ENCODE measurements at regions not wholly inside any gene's neighbourhood (a gene's known extent, or its start where the extent isn't known, plus 50 kb on each side); places are given as distances from the start of the nearest gene placed in this dataset.
"Not testable (repeated sequence)": the region's sequence is repeated elsewhere in the genome, so short reads cannot be mapped to it uniquely, and the experiment has no call there.

DNA sequence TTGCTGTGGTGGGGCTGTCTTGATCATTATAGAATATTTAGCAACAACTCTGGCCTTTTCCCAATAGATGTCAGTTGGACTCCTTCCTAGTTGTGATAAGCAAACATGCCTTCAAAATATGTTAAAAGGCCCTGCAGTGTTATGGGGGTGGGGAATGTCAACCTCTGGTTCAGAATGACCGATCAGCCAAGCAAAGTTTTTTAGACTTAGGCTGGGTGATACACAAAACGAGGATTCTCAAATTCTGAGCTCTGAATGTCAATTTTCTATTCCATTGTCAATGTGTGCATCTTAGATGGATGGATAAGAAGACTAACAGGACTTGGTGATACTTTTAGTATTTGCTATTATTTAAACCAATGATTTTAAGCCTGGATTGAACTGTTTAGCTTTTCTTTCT is 940.0 kb upstream of the GRIA3 start:
- DNase-seq (no peak), ATAC-seq (no peak)
- no peak overlapping the region for H3K27ac Mint-ChIP-seq
- H3K9me3 Mint-ChIP-seq: no peaks in the 10 kb centered on the region
- H3K4me3 Mint-ChIP-seq: no peak overlapping the region
- H3K27me3 Mint-ChIP-seq: no peaks in the 10 kb centered on the region
- H3K4me1 Mint-ChIP-seq: no peaks in the 10 kb centered on the region
- H3K36me3 Mint-ChIP-seq (ENCODE audit: low read depth): no peaks in the 10 kb centered on the region

DNA sequence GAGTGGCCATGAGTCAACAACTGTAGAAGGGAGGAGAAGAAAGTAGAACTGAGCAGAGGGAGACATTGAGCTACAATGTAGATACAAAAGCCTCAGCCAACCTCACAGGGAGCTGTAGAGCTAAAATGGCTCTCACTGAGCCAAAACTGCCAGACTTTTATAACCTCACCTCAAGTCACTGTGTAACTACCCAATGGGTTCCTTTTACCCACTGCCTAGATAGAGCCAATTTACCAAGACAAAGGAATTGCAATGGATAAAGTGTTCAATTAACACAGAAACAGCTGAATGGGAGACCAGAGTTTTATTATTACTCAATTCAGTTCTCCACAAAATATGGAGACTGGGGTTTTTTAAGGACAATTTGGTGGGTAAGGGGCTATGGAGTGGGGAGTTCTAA is 938.9 kb upstream of the GRIA3 start:
- Mint-ChIP-seq H3K27ac (no peak overlapping the region), H3K4me3 (no peak overlapping the region), H3K27me3 (no peaks in the 10 kb centered on the region), H3K4me1 (no peaks in the 10 kb centered on the region), H3K36me3 (ENCODE audit: low read depth) (no peaks in the 10 kb centered on the region), H3K9me3 (no peaks in the 10 kb centered on the region)
- no peak for ATAC-seq
- no peak for DNase-seq

- Mint-ChIP-seq H3K27ac (no peak overlapping the region), H3K9me3 (no peaks in the 10 kb centered on the region)
Observed at GRCh38 chrX:122245943-122246342, 938.1 kb upstream of the GRIA3 start.

GRCh38 chrX:122246937-122247336 is 937.1 kb upstream of the GRIA3 start:
- no peak for ATAC-seq
- Mint-ChIP-seq H3K4me3 (no peak overlapping the region), H3K27ac (no peak overlapping the region), H3K36me3 (ENCODE audit: low read depth) (no peaks in the 10 kb centered on the region), H3K4me1 (no peaks in the 10 kb centered on the region), H3K9me3 (no peaks in the 10 kb centered on the region), H3K27me3 (no peaks in the 10 kb centered on the region)
- no peak for DNase-seq

More at GRCh38 chrX:122245943-122246342, 938.1 kb upstream of the GRIA3 start:
- Mint-ChIP-seq H3K4me1 (no peaks in the 10 kb centered on the region), H3K36me3 (ENCODE audit: low read depth) (no peaks in the 10 kb centered on the region), H3K4me3 (no peak overlapping the region), H3K27me3 (no peaks in the 10 kb centered on the region)
- DNase-seq: no peak
- no peak for ATAC-seq

DNA sequence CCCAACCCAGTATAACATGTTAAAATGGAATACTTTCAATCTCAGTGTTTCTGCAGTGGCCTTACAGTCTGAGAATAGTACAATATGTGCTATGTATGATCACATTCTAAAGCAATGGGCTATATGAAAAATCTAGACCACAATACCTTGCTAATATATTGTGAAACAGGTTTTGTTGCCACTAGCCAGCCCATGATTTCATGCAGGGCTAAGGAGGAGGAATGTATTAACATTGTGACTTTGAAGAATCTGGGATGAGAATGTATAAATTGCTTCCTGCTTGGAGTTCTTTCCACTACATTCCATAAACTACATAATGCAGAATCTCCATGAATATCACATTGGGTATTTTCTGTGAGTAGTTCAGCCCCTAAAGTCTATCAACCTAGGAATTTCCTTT is 935.4 kb upstream of the GRIA3 start:
- DNase-seq (no peak), ATAC-seq (no peak)
- H3K4me1 Mint-ChIP-seq: no peaks in the 10 kb centered on the region
- no peaks in the 10 kb centered on the region for H3K36me3 Mint-ChIP-seq (ENCODE audit: low read depth)
- H3K9me3 Mint-ChIP-seq: no peaks in the 10 kb centered on the region
- H3K27me3 Mint-ChIP-seq: no peaks in the 10 kb centered on the region
- no peak overlapping the region for H3K27ac Mint-ChIP-seq
- no peak overlapping the region for H3K4me3 Mint-ChIP-seq

DNA sequence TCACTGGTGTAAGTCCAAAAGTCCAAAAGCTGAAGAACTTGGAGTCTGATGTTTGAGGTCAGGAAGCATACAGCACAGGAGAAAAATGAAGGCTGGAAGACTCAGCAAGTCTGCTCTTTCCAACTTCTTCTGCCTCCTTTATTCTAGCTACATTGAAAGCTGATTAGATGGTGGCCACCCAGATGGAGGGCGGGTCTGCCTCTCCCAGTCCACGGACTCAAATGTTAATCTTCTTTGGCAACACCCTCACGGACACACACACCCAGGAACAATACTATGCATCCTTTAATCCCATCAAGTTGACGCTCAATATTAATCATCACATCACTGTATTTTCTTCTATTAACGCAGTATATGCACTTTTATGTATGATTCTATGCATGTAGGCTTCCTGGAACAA is 931.6 kb upstream of the GRIA3 start:
- no peaks in the 10 kb centered on the region for H3K9me3 Mint-ChIP-seq
- H3K4me1 Mint-ChIP-seq: no peaks in the 10 kb centered on the region
- no peak for ATAC-seq
- no peak for DNase-seq
- H3K4me3 Mint-ChIP-seq: no peak overlapping the region
- no peaks in the 10 kb centered on the region for H3K36me3 Mint-ChIP-seq (ENCODE audit: low read depth)
- no peaks in the 10 kb centered on the region for H3K27me3 Mint-ChIP-seq
- H3K27ac Mint-ChIP-seq: no peak overlapping the region

DNA sequence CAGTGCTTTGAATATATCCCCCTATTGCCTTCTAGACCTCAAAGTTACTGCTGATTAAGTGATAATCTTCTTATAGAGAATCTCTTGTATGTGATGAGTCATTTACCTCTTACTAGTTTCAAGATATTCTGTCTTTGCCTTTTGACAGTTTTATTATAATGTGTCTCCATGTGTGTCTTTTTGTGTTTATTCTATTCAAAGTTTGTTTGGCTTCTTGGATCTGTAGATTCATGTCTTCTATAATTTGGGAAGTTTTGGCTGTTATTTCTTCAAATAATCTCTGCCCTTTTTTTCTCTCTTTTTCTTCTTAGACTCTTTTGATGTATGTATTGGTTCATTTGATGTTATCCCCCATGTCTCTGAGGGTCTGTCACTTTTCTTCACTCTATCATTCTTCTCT is 915.7 kb upstream of the GRIA3 start:
- H3K27me3 Mint-ChIP-seq: no peaks in the 10 kb centered on the region
- ATAC-seq: no peak
- DNase-seq: no peak
- H3K27ac Mint-ChIP-seq: no peak overlapping the region
- no peaks in the 10 kb centered on the region for H3K36me3 Mint-ChIP-seq (ENCODE audit: low read depth)
- H3K4me1 Mint-ChIP-seq: no peaks in the 10 kb centered on the region
- no peak overlapping the region for H3K4me3 Mint-ChIP-seq
- H3K9me3 Mint-ChIP-seq: peaks cover 6% of the 10 kb centered on the region

DNA sequence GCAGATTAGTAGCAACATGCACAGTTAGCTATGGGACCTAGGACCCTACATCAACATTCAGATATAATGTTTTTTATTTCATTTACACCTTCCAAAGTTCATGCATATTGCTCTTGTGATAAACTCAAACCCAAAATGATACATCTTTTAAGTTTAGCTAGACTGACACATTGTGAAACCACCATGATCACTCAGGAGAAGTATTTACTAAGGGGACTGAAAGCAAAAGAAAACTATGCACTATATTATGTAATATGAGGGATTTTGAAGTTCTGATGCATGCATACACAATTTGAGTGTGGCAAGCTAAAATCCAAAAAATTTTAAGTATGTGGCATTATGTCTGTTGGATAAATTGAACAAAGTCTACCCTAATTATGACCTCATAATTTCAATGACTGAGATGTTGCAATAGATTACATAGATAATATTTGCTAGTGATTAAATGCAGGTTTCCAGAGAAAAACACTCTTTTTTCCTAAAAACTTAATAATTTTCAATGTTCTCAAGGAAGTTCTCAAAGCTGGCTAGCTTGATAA is 914.8 kb upstream of the GRIA3 start:
- Mint-ChIP-seq H3K27ac (no peak overlapping the region), H3K4me1 (no peaks in the 10 kb centered on the region), H3K36me3 (ENCODE audit: low read depth) (no peaks in the 10 kb centered on the region), H3K27me3 (no peaks in the 10 kb centered on the region), H3K4me3 (no peak overlapping the region), H3K9me3 (peaks cover 6% of the 10 kb centered on the region)
- ATAC-seq: no peak
- DNase-seq: no peak

DNA sequence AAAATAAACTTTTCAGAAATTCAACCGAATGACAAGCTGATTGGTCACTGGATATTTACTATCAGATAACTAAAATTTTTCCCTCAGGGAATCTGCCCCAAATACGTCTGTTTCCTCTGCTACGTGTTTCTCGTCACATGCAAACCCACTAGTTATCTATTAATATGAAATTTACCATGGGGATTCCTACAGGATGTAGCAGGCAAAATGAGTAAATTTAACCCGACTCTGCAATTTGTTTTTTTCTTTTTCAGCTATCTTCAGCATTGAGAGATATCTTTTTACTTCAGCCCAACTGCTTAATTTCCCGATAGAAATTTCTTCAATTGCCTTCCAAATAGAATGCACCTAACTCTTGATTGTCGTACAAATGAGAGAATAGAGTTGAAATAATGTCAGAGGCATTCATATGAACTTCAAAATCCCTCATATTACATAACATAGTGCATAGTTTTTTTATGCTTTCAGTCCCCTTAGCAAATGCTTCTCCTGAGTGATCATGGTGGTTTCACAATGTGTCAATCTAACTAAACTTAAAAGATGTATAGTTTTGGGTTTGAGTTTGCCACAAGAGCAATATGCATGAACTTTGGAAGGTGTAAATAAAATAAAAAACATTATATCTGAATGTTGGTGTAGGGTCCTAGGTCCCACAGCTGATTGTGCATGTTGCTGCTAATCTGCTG is 913.1 kb upstream of the GRIA3 start:
- Mint-ChIP-seq H3K4me1 (no peaks in the 10 kb centered on the region), H3K4me3 (no peak overlapping the region), H3K27me3 (no peaks in the 10 kb centered on the region), H3K36me3 (ENCODE audit: low read depth) (no peaks in the 10 kb centered on the region), H3K9me3 (peaks cover 3% of the 10 kb centered on the region), H3K27ac (no peak overlapping the region)
- ATAC-seq: no peak
- no peak for DNase-seq

- DNase-seq: no peak
- Mint-ChIP-seq H3K36me3 (ENCODE audit: low read depth) (no peaks in the 10 kb centered on the region), H3K4me1 (no peaks in the 10 kb centered on the region), H3K9me3 (peaks cover 3% of the 10 kb centered on the region), H3K27ac (no peak overlapping the region), H3K27me3 (no peaks in the 10 kb centered on the region), H3K4me3 (no peak overlapping the region)
- ATAC-seq: no peak
Observed at GRCh38 chrX:122272011-122272410, 912.1 kb upstream of the GRIA3 start.

GRCh38 chrX:122279746-122280145 is 904.3 kb upstream of the GRIA3 start:
- no peak overlapping the region for H3K4me3 Mint-ChIP-seq
- H3K9me3 Mint-ChIP-seq: peaks cover 3% of the 10 kb centered on the region
- no peak for DNase-seq

DNA sequence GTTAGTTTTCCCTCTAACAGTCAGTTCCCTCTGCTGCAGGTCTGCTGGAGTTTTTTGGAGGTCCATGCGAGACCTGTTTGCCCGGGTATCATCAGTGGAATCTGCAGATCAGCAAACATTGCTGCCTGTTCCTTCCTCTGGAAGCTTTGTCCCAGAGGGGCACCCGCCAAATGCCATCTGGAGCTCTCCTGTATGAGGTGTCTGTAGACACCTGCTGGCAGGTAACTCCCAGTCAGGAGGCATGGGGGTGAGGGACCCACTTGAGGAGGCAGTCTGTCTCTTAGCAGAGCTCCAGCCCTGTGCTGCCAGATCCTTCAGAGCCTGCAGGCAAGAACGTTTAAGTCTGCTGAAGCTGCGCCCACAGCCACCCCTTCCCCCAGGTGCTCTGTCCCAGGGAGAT is 884.3 kb upstream of the GRIA3 start:
- not testable (repeated sequence) for H3K27me3 Mint-ChIP-seq; ATAC-seq; H3K27ac Mint-ChIP-seq; H3K4me1 Mint-ChIP-seq; H3K36me3 Mint-ChIP-seq (ENCODE audit: low read depth); DNase-seq; H3K4me3 Mint-ChIP-seq; H3K9me3 Mint-ChIP-seq

More at GRCh38 chrX:122279746-122280145, 904.3 kb upstream of the GRIA3 start:
- no peaks in the 10 kb centered on the region for H3K36me3 Mint-ChIP-seq (ENCODE audit: low read depth)
- H3K27me3 Mint-ChIP-seq: no peaks in the 10 kb centered on the region
- H3K27ac Mint-ChIP-seq: no peak overlapping the region
- no peak for ATAC-seq
- no peaks in the 10 kb centered on the region for H3K4me1 Mint-ChIP-seq

DNA sequence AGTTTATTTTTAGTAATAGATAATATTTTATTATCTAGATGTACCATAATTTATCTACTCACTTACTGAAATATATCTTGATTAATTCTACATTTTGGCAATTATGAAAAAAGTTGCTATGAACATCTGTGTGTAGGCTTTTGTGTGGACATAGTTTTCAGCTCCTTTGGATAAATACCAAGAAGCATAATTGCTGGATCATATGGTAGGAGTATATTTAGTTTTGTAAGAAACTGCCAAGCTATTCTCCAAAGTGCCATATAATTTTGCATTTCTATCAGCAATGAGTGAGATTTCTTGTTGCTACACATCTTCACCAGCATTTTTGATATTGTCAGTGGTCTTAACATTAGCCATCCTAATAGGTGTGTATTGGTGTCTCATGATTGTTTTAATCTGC is 882.6 kb upstream of the GRIA3 start:
- H3K4me1 Mint-ChIP-seq: no peaks in the 10 kb centered on the region

DNA sequence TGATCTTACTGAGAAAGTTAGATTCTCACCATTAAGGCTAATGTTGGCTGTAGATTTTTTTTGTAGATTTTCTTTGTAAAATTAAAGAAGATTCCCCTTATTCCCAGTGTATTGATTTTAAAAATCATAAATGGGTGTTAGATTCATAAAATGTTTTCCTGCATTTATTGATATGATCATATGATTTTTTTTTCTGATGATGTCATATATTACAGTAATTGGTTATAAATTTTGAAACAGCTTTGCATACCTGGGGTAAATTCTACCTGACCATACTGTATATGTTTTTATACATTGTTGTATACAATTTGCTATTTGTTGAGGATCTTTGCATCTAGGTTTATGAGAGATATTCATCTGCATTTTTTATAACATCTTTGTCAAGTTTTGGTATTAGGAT is 880.3 kb upstream of the GRIA3 start:
- Mint-ChIP-seq H3K4me3 (no peak overlapping the region), H3K4me1 (no peaks in the 10 kb centered on the region), H3K27ac (no peak overlapping the region), H3K36me3 (ENCODE audit: low read depth) (no peaks in the 10 kb centered on the region), H3K27me3 (no peaks in the 10 kb centered on the region), H3K9me3 (no peaks in the 10 kb centered on the region)
- ATAC-seq: no peak
- DNase-seq: no peak

More for the DNA sequence above, 882.6 kb upstream of the GRIA3 start:
- H3K4me3 Mint-ChIP-seq: no peak overlapping the region
- H3K27ac Mint-ChIP-seq: no peak overlapping the region
- no peak for DNase-seq
- no peaks in the 10 kb centered on the region for H3K27me3 Mint-ChIP-seq
- H3K9me3 Mint-ChIP-seq: peaks cover 6% of the 10 kb centered on the region
- no peak for ATAC-seq
- H3K36me3 Mint-ChIP-seq (ENCODE audit: low read depth): no peaks in the 10 kb centered on the region

GRCh38 chrX:122344816-122345215 is 839.3 kb upstream of the GRIA3 start:
- ATAC-seq: no peak
- Mint-ChIP-seq H3K36me3 (ENCODE audit: low read depth) (no peaks in the 10 kb centered on the region), H3K9me3 (no peaks in the 10 kb centered on the region), H3K4me3 (no peak overlapping the region), H3K27ac (no peak overlapping the region), H3K27me3 (no peaks in the 10 kb centered on the region), H3K4me1 (no peaks in the 10 kb centered on the region)
- DNase-seq: no peak

All from activated naive CD8-positive, alpha-beta T cell treated with anti-CD3 and anti-CD28 coated beads, Interleukin-2, amount 50 U/mL, for 24 hours (primary cell).